GM10266 (cell line): ENCODE measurements at regions not wholly inside any gene's neighbourhood (a gene's known extent, or its start where the extent isn't known, plus 50 kb on each side); places are given as distances from the start of the nearest gene placed in this dataset.
A peak's percentile ranks its signal among the peaks of the same experiment; 100 is the strongest.

Source experiments
- DNase-seq: peaks from one replicate; pipeline ENCODE4 v3.0.0; 2012; ENCODE audit errors: extremely low spot score
- CTCF ChIP-seq: IDR thresholded peaks from 2 replicates; pipeline ENCODE4 v1.5.1; 2012; ENCODE audit warnings: mild to moderate bottlenecking, low read depth; ENCODE audit not compliant: control insufficient read depth, insufficient read depth; ENCODE audit errors: missing control alignments

- TF ChIP-seq CTCF: no peak
- DNase-seq: peak; percentile 1
Measured at GRCh38 chr1:112806090-112806642, 91.0 kb upstream of the PPM1J start.

GRCh38 chr1:112805155-112805853 lies 90.2 kb upstream of the PPM1J start:
- DNase-seq: peak; percentile 1
- no peak for TF ChIP-seq CTCF

- TF ChIP-seq CTCF: peak; percentile 93
- DNase-seq: peak; percentile 73
Measured at GRCh38 chr1:112803906-112804762, 89.0 kb upstream of the PPM1J start.

GRCh38 chr1:112800289-112800688 lies 85.2 kb upstream of the PPM1J start:
- no peak for DNase-seq
- TF ChIP-seq CTCF: no peak

GRCh38 chr1:112798292-112798691 lies 83.2 kb upstream of the PPM1J start:
- no peak for TF ChIP-seq CTCF
- DNase-seq: no peak

GRCh38 chr1:112797224-112797623 lies 82.1 kb upstream of the PPM1J start:
- TF ChIP-seq CTCF: no peak
- DNase-seq: no peak
